ENCODE measurements at regions not wholly inside any gene's neighbourhood (a gene's known extent, or its start where the extent isn't known, plus 50 kb on each side); places are given as distances from the start of the nearest gene placed in this dataset.

DNA sequence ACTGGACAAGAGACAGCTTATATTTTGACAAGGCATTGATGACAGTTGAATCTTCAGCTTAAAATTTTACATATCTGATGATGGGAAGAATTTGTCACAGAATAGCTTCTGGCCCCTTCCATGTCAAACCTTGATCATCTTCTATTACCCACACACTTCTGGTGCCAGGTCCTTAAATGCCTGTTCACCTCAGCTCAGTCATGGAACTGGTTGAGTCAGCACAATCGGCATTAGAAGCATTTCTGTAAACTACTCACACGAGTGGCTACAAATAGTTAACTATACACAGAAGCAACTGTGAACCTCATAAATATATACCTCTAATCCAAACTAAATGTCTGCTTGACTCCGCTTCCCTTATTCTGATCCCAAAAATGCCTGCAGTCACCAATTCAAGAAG is 161.2 kb downstream of the FOXO1 start:
- no peak for DNase-seq (ENCODE audit: low spot score)

All from LoVo (cell line).